Activated T-helper 2 cell treated with anti-CD3 and anti-CD28 coated beads, Interferon-gamma antibody, Interleukin-2, Interleukin-4, amounts not matched to agents 10 μg/mL and 5 μg/mL and 100 μg/mL, durations not matched to agents 14 hours and 24 hours and 36 hours (primary cell): ENCODE measurements at regions not wholly inside any gene's neighbourhood (a gene's known extent, or its start where the extent isn't known, plus 50 kb on each side); places are given as distances from the start of the nearest gene placed in this dataset.
"Not testable (repeated sequence)": the region's sequence is repeated elsewhere in the genome, so short reads cannot be mapped to it uniquely, and the experiment has no call there.

Experiments used
- DNase-seq: peaks from one replicate; pipeline ENCODE4 v3.0.0; 2021; ENCODE audit warnings: low spot score
- H3K27ac Mint-ChIP-seq: one replicate; pipeline ENCODE4 v1.8.0; 2021; ENCODE audit warnings: mixed read lengths
- H3K27me3 Mint-ChIP-seq: one replicate; pipeline ENCODE4 v1.8.0; 2021; ENCODE audit warnings: low read depth, mixed read lengths
- H3K36me3 Mint-ChIP-seq: one replicate; pipeline ENCODE4 v1.8.0; 2021; ENCODE audit warnings: low read depth, mixed read lengths
- H3K4me1 Mint-ChIP-seq: one replicate; pipeline ENCODE4 v1.8.0; 2021; ENCODE audit warnings: low read depth, mixed read lengths
- H3K4me3 Mint-ChIP-seq: one replicate; pipeline ENCODE4 v1.8.0; 2021; ENCODE audit warnings: low read depth, mild to moderate bottlenecking, moderate library complexity, mixed read lengths
- H3K9me3 Mint-ChIP-seq: one replicate; pipeline ENCODE4 v1.8.0; 2021; ENCODE audit warnings: mixed read lengths
- intact Hi-C: fragments of 100-400 bp; cut with micrococcal nuclease; formaldehyde crosslinking; loops from one replicate; pipeline ENCODE4 v1.15.1; 2023

DNA sequence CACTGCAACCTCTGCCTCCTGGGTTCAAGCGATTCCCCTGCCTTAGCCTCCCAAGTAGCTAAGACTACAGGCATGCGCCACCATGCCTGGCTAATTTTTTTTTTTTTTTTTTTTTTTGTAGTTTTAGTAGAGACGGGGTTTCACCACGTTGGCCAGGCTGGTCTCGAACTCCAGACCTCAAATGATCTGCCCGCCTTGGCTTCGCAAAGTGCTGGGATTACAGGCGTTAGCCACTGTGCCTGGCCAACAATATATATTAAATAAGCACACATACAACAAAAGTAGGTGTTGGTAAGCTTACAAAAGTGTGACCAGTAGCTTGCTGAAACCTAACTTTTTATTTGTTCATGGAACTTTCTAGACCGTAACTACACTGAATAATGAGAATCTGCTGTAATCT lies 117.1 kb upstream of the SERF1B start:
- H3K36me3 Mint-ChIP-seq, H3K9me3 Mint-ChIP-seq, H3K4me1 Mint-ChIP-seq, H3K27me3 Mint-ChIP-seq, H3K4me3 Mint-ChIP-seq, intact Hi-C loops, DNase-seq, H3K27ac Mint-ChIP-seq: not testable (repeated sequence)

DNA sequence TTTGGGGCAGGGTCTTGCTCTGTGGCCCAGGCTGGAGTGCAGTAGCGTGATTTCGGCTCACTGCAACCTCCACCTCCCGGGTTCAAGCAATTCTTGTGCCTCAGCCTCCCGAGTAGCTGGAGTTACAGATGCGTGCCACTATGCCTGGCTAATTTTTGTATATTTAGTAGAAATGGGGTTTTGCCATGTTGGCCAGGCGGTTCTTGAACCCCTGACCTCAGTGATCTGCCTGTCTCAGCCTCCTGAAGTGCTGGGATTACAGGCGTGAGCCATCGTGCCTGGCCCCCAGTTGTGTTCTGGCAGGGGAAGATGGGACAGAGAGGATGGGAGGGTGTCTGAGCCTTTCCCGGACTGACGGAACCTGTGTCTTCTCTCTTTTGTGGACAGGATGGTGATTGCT lies 111.3 kb upstream of the SERF1B start:
- H3K4me3 Mint-ChIP-seq, H3K36me3 Mint-ChIP-seq, H3K27ac Mint-ChIP-seq, H3K4me1 Mint-ChIP-seq, intact Hi-C loops, H3K9me3 Mint-ChIP-seq, H3K27me3 Mint-ChIP-seq: not testable (repeated sequence)
- peak; percentile 9 for DNase-seq
